ENCODE measurements at regions not wholly inside any gene's neighbourhood (a gene's known extent, or its start where the extent isn't known, plus 50 kb on each side); places are given as distances from the start of the nearest gene placed in this dataset.

DNA sequence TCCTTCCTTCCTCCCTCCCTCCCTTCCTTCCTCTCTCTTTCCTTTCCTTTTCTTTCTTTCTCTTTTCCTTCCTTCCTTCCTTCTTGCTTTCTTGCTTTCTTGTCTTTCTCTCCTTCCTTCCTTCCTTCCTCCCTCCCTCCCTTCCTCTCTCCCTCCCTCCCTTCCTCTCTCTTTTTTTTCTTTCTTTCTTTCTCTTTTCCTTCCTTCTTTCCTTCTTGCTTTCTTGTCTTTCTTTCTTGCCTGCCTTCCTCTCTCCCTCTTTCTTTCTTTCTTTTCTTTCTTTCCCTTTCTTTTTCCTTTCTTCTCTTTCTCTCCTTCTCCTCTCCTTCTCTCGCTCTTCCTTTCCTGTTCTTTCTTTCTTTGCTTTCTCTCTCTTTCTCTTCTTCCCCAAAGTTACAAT lies 728.4 kb upstream of the ADAMTS5 start:
- no peaks in the 10 kb centered on the region for H3K27me3 ChIP-seq (ENCODE audit: control insufficient read depth, insufficient read depth, low read length)
- ChIA-PET CTCF (no interaction called here), POLR2A (interaction anchor here (0.6 kb wide), 1 partner anchor 808 kb away, joined by 3 read pairs; no protein-coding TSS in a partner anchor)
- H3K4me3 ChIP-seq (ENCODE audit: low read depth, low read length), result no peak overlapping the region
- TF ChIP-seq, protein P1, sequence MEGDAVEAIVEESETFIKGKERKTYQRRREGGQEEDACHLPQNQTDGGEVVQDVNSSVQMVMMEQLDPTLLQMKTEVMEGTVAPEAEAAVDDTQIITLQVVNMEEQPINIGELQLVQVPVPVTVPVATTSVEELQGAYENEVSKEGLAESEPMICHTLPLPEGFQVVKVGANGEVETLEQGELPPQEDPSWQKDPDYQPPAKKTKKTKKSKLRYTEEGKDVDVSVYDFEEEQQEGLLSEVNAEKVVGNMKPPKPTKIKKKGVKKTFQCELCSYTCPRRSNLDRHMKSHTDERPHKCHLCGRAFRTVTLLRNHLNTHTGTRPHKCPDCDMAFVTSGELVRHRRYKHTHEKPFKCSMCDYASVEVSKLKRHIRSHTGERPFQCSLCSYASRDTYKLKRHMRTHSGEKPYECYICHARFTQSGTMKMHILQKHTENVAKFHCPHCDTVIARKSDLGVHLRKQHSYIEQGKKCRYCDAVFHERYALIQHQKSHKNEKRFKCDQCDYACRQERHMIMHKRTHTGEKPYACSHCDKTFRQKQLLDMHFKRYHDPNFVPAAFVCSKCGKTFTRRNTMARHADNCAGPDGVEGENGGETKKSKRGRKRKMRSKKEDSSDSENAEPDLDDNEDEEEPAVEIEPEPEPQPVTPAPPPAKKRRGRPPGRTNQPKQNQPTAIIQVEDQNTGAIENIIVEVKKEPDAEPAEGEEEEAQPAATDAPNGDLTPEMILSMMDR (IDR thresholded peaks at IDR 0.05; ENCODE audit: low read depth, low read length), result no peak
- no peak overlapping the region for H3K27ac ChIP-seq (ENCODE audit: low read depth, low read length)
- H3K9me3 ChIP-seq (ENCODE audit: control insufficient read depth, insufficient read depth, low read length), result no peaks in the 10 kb centered on the region
- no peak for DNase-seq (ENCODE audit: low read depth, low spot score)

DNA sequence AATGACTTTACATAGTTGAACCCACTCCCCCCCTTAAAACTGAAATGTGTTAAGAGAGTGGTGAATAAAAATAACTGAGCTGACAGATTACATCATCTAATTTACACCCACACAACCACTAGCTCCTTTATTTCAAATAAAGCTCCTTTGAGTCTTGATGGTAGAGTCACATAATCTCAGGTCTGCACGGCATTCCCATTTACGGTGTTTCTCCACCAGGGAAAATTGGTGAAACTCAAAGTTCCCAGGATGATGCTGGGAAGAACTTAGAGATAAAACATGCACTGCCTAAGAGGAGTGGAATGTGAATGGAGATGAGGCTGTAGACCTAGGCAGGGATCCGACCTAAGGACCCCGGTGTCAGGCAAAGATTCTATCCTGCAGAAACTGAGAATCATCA lies 727.8 kb upstream of the ADAMTS5 start:
- H3K9me3 ChIP-seq (ENCODE audit: control insufficient read depth, insufficient read depth, low read length), result no peaks in the 10 kb centered on the region
- TF ChIP-seq, protein P1 (IDR thresholded peaks at IDR 0.05; ENCODE audit: low read depth, low read length), result no peak
- ChIA-PET CTCF (no interaction called here), POLR2A (no interaction called here)
- H3K27ac ChIP-seq (ENCODE audit: low read depth, low read length), result no peak overlapping the region
- no peaks in the 10 kb centered on the region for H3K27me3 ChIP-seq (ENCODE audit: control insufficient read depth, insufficient read depth, low read length)
- DNase-seq (ENCODE audit: low read depth, low spot score), result no peak
- H3K4me3 ChIP-seq (ENCODE audit: low read depth, low read length), result no peak overlapping the region

DNA sequence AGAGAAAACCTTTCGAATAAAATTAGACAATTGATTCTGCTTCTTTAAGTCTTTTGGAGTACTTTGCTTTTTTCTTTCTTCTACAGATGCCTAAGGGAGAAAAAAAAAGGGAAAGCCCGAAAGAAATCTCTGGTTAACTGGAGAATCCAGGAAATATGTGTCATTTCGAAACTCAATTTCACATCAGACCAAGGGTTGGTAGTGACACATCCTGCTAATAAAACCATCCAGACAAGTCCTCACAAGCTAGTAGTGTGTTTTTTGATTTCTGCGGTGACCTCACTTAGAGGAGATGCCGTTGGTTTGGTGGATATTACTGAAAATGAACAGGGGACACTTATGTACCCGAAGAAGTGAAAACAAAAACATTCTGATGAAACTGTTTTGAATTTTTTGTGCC lies 726.5 kb upstream of the ADAMTS5 start:
- DNase-seq (ENCODE audit: low read depth, low spot score), result no peak
- POLR2A ChIA-PET, result no interaction called here
- no peaks in the 10 kb centered on the region for H3K27me3 ChIP-seq (ENCODE audit: control insufficient read depth, insufficient read depth, low read length)
- CTCF ChIA-PET, result interaction anchor here (0.7 kb wide), 1 partner anchor 130 kb away, joined by 3 read pairs; no protein-coding TSS in a partner anchor
- TF ChIP-seq, protein P1 (IDR thresholded peaks at IDR 0.05; ENCODE audit: low read depth, low read length), result no peak
- H3K27ac ChIP-seq (ENCODE audit: low read depth, low read length), result no peak overlapping the region
- H3K9me3 ChIP-seq (ENCODE audit: control insufficient read depth, insufficient read depth, low read length), result no peaks in the 10 kb centered on the region
- no peak overlapping the region for H3K4me3 ChIP-seq (ENCODE audit: low read depth, low read length)

DNA sequence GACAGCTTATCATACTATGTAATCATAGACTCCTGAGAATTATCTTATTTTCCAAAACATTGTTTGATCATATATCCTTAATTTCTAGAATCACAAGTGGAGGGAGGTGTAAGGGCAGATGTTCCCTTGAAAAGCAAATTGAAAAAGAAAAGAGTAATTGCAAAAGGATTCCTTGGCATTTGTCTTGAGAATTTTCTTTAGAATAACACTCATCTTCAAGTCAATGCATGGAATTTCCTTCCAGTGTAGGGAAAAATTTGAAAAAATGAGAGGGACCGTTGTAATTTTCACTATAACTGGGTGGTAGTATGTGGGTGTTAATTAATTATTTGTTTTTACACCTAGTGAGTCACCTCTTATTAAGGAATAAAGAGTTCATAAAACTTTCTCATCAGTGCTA lies 724.6 kb upstream of the ADAMTS5 start:
- POLR2A ChIA-PET, result no interaction called here
- H3K4me3 ChIP-seq (ENCODE audit: low read depth, low read length), result no peak overlapping the region
- H3K27me3 ChIP-seq (ENCODE audit: control insufficient read depth, insufficient read depth, low read length), result no peaks in the 10 kb centered on the region
- H3K27ac ChIP-seq (ENCODE audit: low read depth, low read length), result no peak overlapping the region
- no peak for DNase-seq (ENCODE audit: low read depth, low spot score)
- TF ChIP-seq, protein P1 (IDR thresholded peaks at IDR 0.05; ENCODE audit: low read depth, low read length), result no peak
- CTCF ChIA-PET, result interaction anchor here (1.5 kb wide), 1 partner anchor 9 kb away, joined by 3 read pairs; no protein-coding TSS in a partner anchor
- H3K9me3 ChIP-seq (ENCODE audit: control insufficient read depth, insufficient read depth, low read length), result no peaks in the 10 kb centered on the region; the same call in 1 of the 2 replicates

DNA sequence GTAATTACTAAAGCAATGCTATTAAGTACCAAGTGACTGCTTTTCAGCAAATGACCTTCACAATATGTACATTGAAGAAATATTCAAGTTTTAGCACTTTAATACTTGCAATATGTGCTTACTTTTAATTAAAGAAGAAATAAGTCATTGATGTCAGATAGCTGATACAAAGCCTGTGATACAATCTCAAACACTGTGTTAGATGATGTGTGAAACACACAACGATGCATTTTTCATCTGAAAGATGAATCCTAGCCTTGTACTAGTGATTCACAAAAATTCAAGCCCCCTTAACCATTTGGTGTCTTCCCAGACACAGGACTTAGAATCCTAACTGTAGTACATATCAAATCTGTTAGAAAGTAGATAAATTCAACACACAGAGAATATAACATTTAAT lies 724.1 kb upstream of the ADAMTS5 start:
- Histone ChIP-seq H3K9me3 (ENCODE audit: control insufficient read depth, insufficient read depth, low read length) (no peaks in the 10 kb centered on the region; the same call in 1 of the 2 replicates), H3K27ac (ENCODE audit: low read depth, low read length) (no peak overlapping the region), H3K27me3 (ENCODE audit: control insufficient read depth, insufficient read depth, low read length) (no peaks in the 10 kb centered on the region), H3K4me3 (ENCODE audit: low read depth, low read length) (no peak overlapping the region)
- TF ChIP-seq, protein P1 (IDR thresholded peaks at IDR 0.05; ENCODE audit: low read depth, low read length), result no peak
- ChIA-PET CTCF (interaction anchor here (1.5 kb wide), 1 partner anchor 9 kb away, joined by 3 read pairs; no protein-coding TSS in a partner anchor), POLR2A (no interaction called here)
- no peak for DNase-seq (ENCODE audit: low read depth, low spot score)
